Fibroblast of villous mesenchyme (primary cell): ENCODE measurements at regions not wholly inside any gene's neighbourhood (a gene's known extent, or its start where the extent isn't known, plus 50 kb on each side); places are given as distances from the start of the nearest gene placed in this dataset.
A peak's percentile ranks its signal among the peaks of the same experiment; 100 is the strongest.

Experiments
- DNase-seq: peaks from one replicate; pipeline ENCODE4 v3.0.0-alpha.2; 2010; ENCODE audit warnings: low read depth
- H3K4me3 ChIP-seq: 2 replicates; pipeline ENCODE4 v1.5.1; 2011; ENCODE audit warnings: low read depth, mild to moderate bottlenecking, low read length
- CTCF ChIP-seq: IDR thresholded peaks from 2 replicates; pipeline ENCODE4 v1.5.1; 2012; ENCODE audit warnings: low read depth, mild to moderate bottlenecking, low read length; ENCODE audit not compliant: insufficient read depth

GRCh38 chr1:222306512-222306911 is 241.4 kb downstream of the HHIPL2 start:
- no peak for TF ChIP-seq CTCF
- no peak for DNase-seq
- no peak overlapping the region for H3K4me3 ChIP-seq

GRCh38 chr1:222306011-222306410 is 241.9 kb downstream of the HHIPL2 start:
- DNase-seq = no peak
- no peak for TF ChIP-seq CTCF
- H3K4me3 ChIP-seq = no peak overlapping the region

GRCh38 chr1:222301652-222302051 is 246.3 kb downstream of the HHIPL2 start:
- no peak for DNase-seq
- H3K4me3 ChIP-seq = no peak overlapping the region
- no peak for TF ChIP-seq CTCF

GRCh38 chr1:222299524-222299923 is 248.4 kb downstream of the HHIPL2 start:
- no peak for DNase-seq
- H3K4me3 ChIP-seq = no peak overlapping the region
- TF ChIP-seq CTCF = no peak

GRCh38 chr1:222290866-222291265 is 257.0 kb downstream of the HHIPL2 start:
- no peak for DNase-seq
- TF ChIP-seq CTCF = no peak

GRCh38 chr1:222288053-222288452 is 259.9 kb downstream of the HHIPL2 start:
- DNase-seq = peak; percentile 67
- H3K4me3 ChIP-seq = no peak overlapping the region
- no peak for TF ChIP-seq CTCF

More at GRCh38 chr1:222290866-222291265, 257.0 kb downstream of the HHIPL2 start:
- H3K4me3 ChIP-seq = no peak overlapping the region

- H3K4me3 ChIP-seq = no peak overlapping the region
- no peak for TF ChIP-seq CTCF
- no peak for DNase-seq
Measured at GRCh38 chr1:222286011-222286410, 261.9 kb downstream of the HHIPL2 start.
